RCC 7860 (cell line): ENCODE measurements at regions not wholly inside any gene's neighbourhood (a gene's known extent, or its start where the extent isn't known, plus 50 kb on each side); places are given as distances from the start of the nearest gene placed in this dataset.
"Not testable (repeated sequence)": the region's sequence is repeated elsewhere in the genome, so short reads cannot be mapped to it uniquely, and the experiment has no call there.

ENCODE experiments used
- DNase-seq: peaks from one replicate; pipeline ENCODE4 v3.0.0-alpha.2; 2015; ENCODE audit warnings: low spot score
- FAIRE-seq: peaks from 2 replicates; lab custom pipeline; 2012; peaks lifted over from hg19 to GRCh38; lab: Jason Lieb, UNC

GRCh38 chr13:64078480-64078936 is 2662.9 kb upstream of the PCDH20 start:
- FAIRE-seq (no peak), DNase-seq (no peak)

GRCh38 chr13:64078025-64078424 is 2662.4 kb upstream of the PCDH20 start:
- FAIRE-seq = no peak

GRCh38 chr13:64077132-64077835 is 2661.6 kb upstream of the PCDH20 start:
- DNase-seq, FAIRE-seq: not testable (repeated sequence)

More at GRCh38 chr13:64078025-64078424, 2662.4 kb upstream of the PCDH20 start:
- no peak for DNase-seq

GRCh38 chr13:64075543-64076271 is 2660.1 kb upstream of the PCDH20 start:
- FAIRE-seq (no peak), DNase-seq (no peak)

GRCh38 chr13:64074971-64075474 is 2659.4 kb upstream of the PCDH20 start:
- FAIRE-seq (no peak), DNase-seq (no peak)

- FAIRE-seq = no peak
- DNase-seq = no peak
These were observed 2657.6 kb upstream of the PCDH20 start for GRCh38 chr13:64073203-64073602.

GRCh38 chr13:64071352-64071751 is 2655.7 kb upstream of the PCDH20 start:
- FAIRE-seq = no peak

GRCh38 chr13:64069892-64070291 is 2654.2 kb upstream of the PCDH20 start:
- DNase-seq (no peak), FAIRE-seq (no peak)

More at GRCh38 chr13:64071352-64071751, 2655.7 kb upstream of the PCDH20 start:
- no peak for DNase-seq

GRCh38 chr13:64066711-64067110 is 2651.1 kb upstream of the PCDH20 start:
- FAIRE-seq (no peak), DNase-seq (no peak)

GRCh38 chr13:64061649-64062048 is 2646.0 kb upstream of the PCDH20 start:
- DNase-seq (no peak), FAIRE-seq (no peak)

- DNase-seq = no peak
- FAIRE-seq = no peak
These were observed 2641.8 kb upstream of the PCDH20 start for GRCh38 chr13:64057372-64058020.

- no peak for FAIRE-seq
- DNase-seq = no peak
These were observed 2638.7 kb upstream of the PCDH20 start for GRCh38 chr13:64054321-64054720.

- DNase-seq (no peak), FAIRE-seq (no peak)
These were observed 2636.9 kb upstream of the PCDH20 start for GRCh38 chr13:64052521-64052920.

GRCh38 chr13:64051278-64051677 is 2635.6 kb upstream of the PCDH20 start:
- no peak for DNase-seq
- FAIRE-seq = no peak

GRCh38 chr13:64041296-64041695 is 2625.6 kb upstream of the PCDH20 start:
- no peak for FAIRE-seq
- DNase-seq = no peak

- FAIRE-seq (no peak), DNase-seq (no peak)
These were observed 2618.3 kb upstream of the PCDH20 start for GRCh38 chr13:64033921-64034320.

- FAIRE-seq = no peak
- no peak for DNase-seq
These were observed 2613.9 kb upstream of the PCDH20 start for GRCh38 chr13:64029343-64030093.

GRCh38 chr13:64028551-64028950 is 2612.9 kb upstream of the PCDH20 start:
- no peak for FAIRE-seq
- no peak for DNase-seq

GRCh38 chr13:64020126-64020525 is 2604.5 kb upstream of the PCDH20 start:
- FAIRE-seq (no peak), DNase-seq (no peak)

GRCh38 chr13:64007339-64007738 is 2591.7 kb upstream of the PCDH20 start:
- DNase-seq (no peak), FAIRE-seq (no peak)

GRCh38 chr13:64000321-64000720 is 2584.7 kb upstream of the PCDH20 start:
- no peak for FAIRE-seq
- no peak for DNase-seq
